HepG2 (cell line): ENCODE measurements at regions not wholly inside any gene's neighbourhood (a gene's known extent, or its start where the extent isn't known, plus 50 kb on each side); places are given as distances from the start of the nearest gene placed in this dataset.

Experiments used
- ATAC-seq: fragments of 200-7000 bp; cut with Tn5 transposase; 3 replicates; pipeline ENCODE4 v1.9.1; 2020; ENCODE audit warnings: mild to moderate bottlenecking, moderate library complexity
- BruUV-seq: library from RNA; stranded (reverse); fragments of 400-500 nt; replicated peaks from 2 replicates; lab custom pipeline; 2021; lab: Mats Ljungman, UMichigan
- CTCF ChIA-PET: fragments of 300-600 bp; formaldehyde crosslinking; extraction: SDS; loops from one replicate; lab custom pipeline; 2021; ENCODE audit warnings: low total read pairs, inconsistent platforms, low intra/inter-chr PET ratio; lab: Yijun Ruan, JAX
- POLR2A ChIA-PET: fragments of 350-600 bp; sonication (Branson Sonifier 250); formaldehyde crosslinking; loops from one replicate; lab custom pipeline; 2020; ENCODE audit warnings: antibody characterized with exemption, inconsistent platforms; lab: Yijun Ruan, JAX
- DNase-seq: peaks from one replicate; pipeline ENCODE4 v3.0.0-alpha.2; 2015; ENCODE audit warnings: low spot score
- FAIRE-seq: peaks from 3 replicates; lab custom pipeline; 2011; peaks lifted over from hg19 to GRCh38; lab: Jason Lieb, UNC
- H2AFZ ChIP-seq: one replicate; pipeline ENCODE4 v1.6.1; 2011; ENCODE audit warnings: low read length, inconsistent platforms
- H3K27ac ChIP-seq: fragments of 300-600 bp; 3 replicates; pipeline ENCODE4 v1.8.0; 2011; ENCODE audit warnings: mixed run types, mild to moderate bottlenecking, mixed read lengths, low read length, inconsistent platforms; ENCODE audit not compliant: insufficient read depth; ENCODE audit errors: extremely low read length
- H3K27me3 ChIP-seq, 2 experiments: fragments of 200-600 bp in 1 of 2; 2 replicates in 1 of 2; 3 replicates in 1 of 2; pipeline versions ENCODE4 v1.6.0 to v1.8.0; 2011; ENCODE audit warnings: low read length in 2 of 2, mild to moderate bottlenecking in 2 of 2, moderate library complexity in 2 of 2, inconsistent platforms in 1 of 2; ENCODE audit not compliant: insufficient read depth in 2 of 2, control insufficient read depth in 1 of 2
- H3K36me3 ChIP-seq, 2 experiments: fragments of 200-600 bp in 1 of 2; replicated peaks in 1 of 2; 2 replicates in 1 of 2; 3 replicates in 1 of 2; pipeline versions ENCODE4 v1.5.1 to v1.8.0; 2011; ENCODE audit warnings: low read length in 2 of 2, inconsistent platforms in 1 of 2; ENCODE audit not compliant: insufficient read depth in 2 of 2, control insufficient read depth in 1 of 2
- H3K4me1 ChIP-seq: 2 replicates; pipeline ENCODE4 v1.5.1; 2012; ENCODE audit warnings: low read length, inconsistent platforms; ENCODE audit not compliant: insufficient read depth
- H3K4me2 ChIP-seq: 2 replicates; pipeline ENCODE4 v1.6.0; 2011; ENCODE audit warnings: low read depth, low read length, inconsistent platforms
- H3K4me3 ChIP-seq, 3 experiments: fragments of 200-600 bp in 1 of 3; sonication (generic), shearing (Covaris generic) in 1 of 3; replicated peaks in 1 of 3; 2 replicates each; pipeline ENCODE4 v1.5.1; 2011 to 2016; ENCODE audit warnings: low read length in 3 of 3, inconsistent platforms in 2 of 3, low read depth in 2 of 3, mild to moderate bottlenecking in 2 of 3, control low read depth in 1 of 3, mixed read lengths in 1 of 3; ENCODE audit not compliant: insufficient read depth in 1 of 3
- H3K79me2 ChIP-seq: one replicate; pipeline ENCODE4 v1.6.1; 2011; ENCODE audit warnings: low read length, inconsistent platforms; ENCODE audit not compliant: insufficient read depth
- H3K9ac ChIP-seq: 2 replicates; pipeline ENCODE4 v1.6.0; 2011; ENCODE audit warnings: mild to moderate bottlenecking, low read depth, low read length, inconsistent platforms; ENCODE audit not compliant: insufficient read depth
- H3K9me3 ChIP-seq: 2 replicates; pipeline ENCODE4 v1.5.1; 2012; ENCODE audit warnings: mild to moderate bottlenecking, low read length
- H4K20me1 ChIP-seq: 2 replicates; pipeline ENCODE4 v1.6.0; 2011; ENCODE audit warnings: inconsistent platforms, mild to moderate bottlenecking, low read length, moderate library complexity; ENCODE audit not compliant: insufficient read depth
- EHMT2 ChIP-seq: fragments of 200-600 bp; sonication (generic); IDR thresholded peaks from 2 replicates; pipeline ENCODE4 v1.7.0; 2017; ENCODE audit warnings: antibody characterized with exemption, low read depth, low read length, borderline replicate concordance
- ISX ChIP-seq: sonication (generic); formaldehyde crosslinking; conservative IDR thresholded peaks from 2 replicates; pipeline ENCODE4 v1.5.0; 2020; ENCODE audit warnings: missing genetic modification reagents
- MBNL3 ChIP-seq: fragments of 250-450 bp; sonication (Bioruptor Pico); conservative IDR thresholded peaks from 2 replicates; pipeline ENCODE4 v1.8.0; 2022; ENCODE audit warnings: mild to moderate bottlenecking, inconsistent platforms
- SIX4 ChIP-seq: sonication (generic); formaldehyde crosslinking; IDR thresholded peaks from 2 replicates; pipeline ENCODE4 v1.4.0; 2020; ENCODE audit warnings: missing genetic modification reagents
- ZBTB20 ChIP-seq: sonication (generic); formaldehyde crosslinking; IDR thresholded peaks from 2 replicates; pipeline ENCODE4 v1.8.1; 2023; ENCODE audit warnings: missing genetic modification reagents, low read depth, mild to moderate bottlenecking, borderline replicate concordance
- ZFP91 ChIP-seq: sonication (generic); formaldehyde crosslinking; IDR thresholded peaks from 2 replicates; pipeline ENCODE4 v1.9.0; 2022; ENCODE audit warnings: missing genetic modification reagents, mild to moderate bottlenecking, borderline replicate concordance
- ZNF761 ChIP-seq: sonication (generic); formaldehyde crosslinking; conservative IDR thresholded peaks from 2 replicates; pipeline ENCODE4 v1.4.0; 2020; ENCODE audit warnings: mild to moderate bottlenecking, missing genetic modification reagents
- ZSCAN29 ChIP-seq: sonication (generic); formaldehyde crosslinking; conservative IDR thresholded peaks from 2 replicates; pipeline ENCODE4 v1.4.0; 2020; ENCODE audit warnings: mild to moderate bottlenecking, missing genetic modification reagents
- WGBS: methylation state at CpG from one replicate; pipeline ENCODE4 v1.1.6; 2017; ENCODE audit warnings: low lambda C conversion rate; 5-methylcytosine and 5-hydroxymethylcytosine counted together
- in situ Hi-C: cut with HindIII; loops from 2 replicates; pipeline ENCODE4 v1.10.0; 2017; ENCODE audit warnings: low pct_unique_long_range_greater_than_20kb; ENCODE audit not compliant: extremely low pct_ligation_motif_present
- intact Hi-C: fragments of 100-400 bp; cut with micrococcal nuclease; formaldehyde crosslinking; loops from one replicate; pipeline ENCODE4 v1.10.0; 2022; ENCODE audit not compliant: unreplicated experiment
- TF ChIP-seq, protein P1 (sequence below): sonication (generic); formaldehyde crosslinking; IDR thresholded peaks from 2 replicates; pipeline ENCODE4 v1.8.0; 2022; ENCODE audit warnings: mild to moderate bottlenecking, missing genetic modification reagents; ENCODE audit not compliant: insufficient replicate concordance

DNA sequence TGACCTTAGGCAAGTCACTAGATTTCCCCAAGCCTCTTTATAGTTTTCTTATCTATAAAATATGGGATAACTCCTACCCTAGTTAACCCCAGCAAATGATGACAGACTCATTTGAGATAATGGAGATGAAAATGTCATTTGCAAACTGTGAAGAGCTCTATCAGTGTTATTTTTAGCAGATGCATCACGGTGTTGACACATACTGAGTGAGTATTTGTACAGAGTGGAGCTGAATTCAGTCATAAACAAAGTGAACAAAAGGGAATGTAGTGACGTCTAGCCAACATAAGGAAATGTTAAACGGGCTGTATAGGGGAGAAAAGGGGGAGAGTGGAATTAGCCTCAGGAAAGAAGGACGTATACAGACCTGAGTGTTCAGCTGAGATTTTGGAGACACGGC lies 75.9 kb downstream of the NMUR2 start:
- TF ChIP-seq ZNF761 (CRISPR knock-in tag) (no peak), SIX4 (CRISPR knock-in tag) (no peak), ZSCAN29 (CRISPR knock-in tag) (no peak), ZFP91 (CRISPR knock-in tag) (no peak)
- DNase-seq: no peak
- Histone ChIP-seq H2AFZ (no peak overlapping the region), H3K27me3 (no peaks in the 10 kb centered on the region), H4K20me1 (no peaks in the 10 kb centered on the region), H3K79me2 (no peaks in the 10 kb centered on the region), H3K9ac (no peak overlapping the region), H3K4me3 (no peak overlapping the region), H3K27ac (no peak overlapping the region), H3K4me2 (no peak overlapping the region), H3K4me1 (no peaks in the 10 kb centered on the region), H3K36me3 (no peaks in the 10 kb centered on the region), H3K9me3 (no peaks in the 10 kb centered on the region)
- ChIA-PET CTCF (no interaction called here), POLR2A (no interaction called here)
- intact Hi-C loops: no loop called here
- FAIRE-seq: no peak
- in situ Hi-C loops: no loop called here
- ATAC-seq: no peak
- BruUV-seq: no TSS peak
- under 1% methylated on average over 5 of the region's 5 CpGs for WGBS

GRCh38 chr5:152315942-152316341 lies 89.1 kb downstream of the NMUR2 start:
- H3K9me3 ChIP-seq: no peaks in the 10 kb centered on the region
- ATAC-seq (no peak), FAIRE-seq (no peak), DNase-seq (no peak)
- H4K20me1 ChIP-seq: no peaks in the 10 kb centered on the region
- TF ChIP-seq ISX (CRISPR knock-in tag) (no peak), EHMT2 (no peak), MBNL3 (no peak), ZBTB20 (no peak)
- TF ChIP-seq, protein P1, sequence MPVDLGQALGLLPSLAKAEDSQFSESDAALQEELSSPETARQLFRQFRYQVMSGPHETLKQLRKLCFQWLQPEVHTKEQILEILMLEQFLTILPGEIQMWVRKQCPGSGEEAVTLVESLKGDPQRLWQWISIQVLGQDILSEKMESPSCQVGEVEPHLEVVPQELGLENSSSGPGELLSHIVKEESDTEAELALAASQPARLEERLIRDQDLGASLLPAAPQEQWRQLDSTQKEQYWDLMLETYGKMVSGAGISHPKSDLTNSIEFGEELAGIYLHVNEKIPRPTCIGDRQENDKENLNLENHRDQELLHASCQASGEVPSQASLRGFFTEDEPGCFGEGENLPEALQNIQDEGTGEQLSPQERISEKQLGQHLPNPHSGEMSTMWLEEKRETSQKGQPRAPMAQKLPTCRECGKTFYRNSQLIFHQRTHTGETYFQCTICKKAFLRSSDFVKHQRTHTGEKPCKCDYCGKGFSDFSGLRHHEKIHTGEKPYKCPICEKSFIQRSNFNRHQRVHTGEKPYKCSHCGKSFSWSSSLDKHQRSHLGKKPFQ: no peak
- H3K79me2 ChIP-seq: no peaks in the 10 kb centered on the region
- H3K4me1 ChIP-seq: no peaks in the 10 kb centered on the region
- no peak overlapping the region for H3K4me3 ChIP-seq
- in situ Hi-C loops: no loop called here
- no peak overlapping the region for H2AFZ ChIP-seq
- BruUV-seq: no TSS peak
- H3K27ac ChIP-seq: no peak overlapping the region
- 0% methylated on average over 4 of the region's 4 CpGs for WGBS
- ChIA-PET CTCF (no interaction called here), POLR2A (no interaction called here)
- H3K4me2 ChIP-seq: no peak overlapping the region
- H3K27me3 ChIP-seq: no peaks in the 10 kb centered on the region
- intact Hi-C loops: no loop called here
- no peak overlapping the region for H3K9ac ChIP-seq
- no peaks in the 10 kb centered on the region for H3K36me3 ChIP-seq
